NCI-H524 treated with DMSO at 0.1 percent for 48 hours (cell line): ENCODE measurements at regions not wholly inside any gene's neighbourhood (a gene's known extent, or its start where the extent isn't known, plus 50 kb on each side); places are given as distances from the start of the nearest gene placed in this dataset.

ENCODE experiments used
- DNase-seq: peaks from one replicate; lab custom pipeline; 2025; lab: John Stamatoyannopoulos, UW

DNA sequence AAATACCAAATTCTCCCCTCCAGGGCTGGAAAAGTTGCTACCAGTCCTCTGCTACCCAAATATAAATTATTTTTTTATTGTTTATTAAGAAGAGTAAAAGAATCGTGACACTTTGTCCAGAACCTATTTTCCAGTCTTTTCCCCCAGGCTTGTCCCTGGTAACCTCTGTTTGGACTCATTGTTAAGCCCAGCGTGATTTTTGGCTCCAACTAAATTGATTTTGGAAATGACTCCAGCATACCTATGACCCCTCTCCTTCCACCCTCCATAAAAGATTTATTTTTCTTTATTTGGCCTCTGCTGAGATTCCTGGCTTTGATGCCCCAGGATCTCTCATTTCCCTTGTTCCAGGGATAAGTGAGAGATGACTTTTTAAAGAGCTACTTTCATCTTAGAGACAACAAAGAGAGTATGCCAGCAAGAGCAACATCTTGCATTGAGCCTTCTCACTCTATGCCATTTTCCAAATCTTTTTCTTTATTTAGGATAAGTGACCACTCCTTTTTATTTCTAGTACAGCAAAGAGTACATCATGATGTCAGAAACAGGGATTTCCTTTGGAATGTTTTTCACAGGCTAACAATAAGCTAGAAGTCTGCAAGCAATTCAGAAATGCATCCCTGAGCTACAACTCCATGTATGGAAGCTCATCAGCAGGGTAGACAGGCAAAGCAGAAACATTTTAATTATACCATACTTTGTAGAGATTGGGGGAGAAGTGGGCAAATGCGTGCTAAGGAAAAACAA is 75.8 kb downstream of the DAD1 start:
- no peak for DNase-seq

DNA sequence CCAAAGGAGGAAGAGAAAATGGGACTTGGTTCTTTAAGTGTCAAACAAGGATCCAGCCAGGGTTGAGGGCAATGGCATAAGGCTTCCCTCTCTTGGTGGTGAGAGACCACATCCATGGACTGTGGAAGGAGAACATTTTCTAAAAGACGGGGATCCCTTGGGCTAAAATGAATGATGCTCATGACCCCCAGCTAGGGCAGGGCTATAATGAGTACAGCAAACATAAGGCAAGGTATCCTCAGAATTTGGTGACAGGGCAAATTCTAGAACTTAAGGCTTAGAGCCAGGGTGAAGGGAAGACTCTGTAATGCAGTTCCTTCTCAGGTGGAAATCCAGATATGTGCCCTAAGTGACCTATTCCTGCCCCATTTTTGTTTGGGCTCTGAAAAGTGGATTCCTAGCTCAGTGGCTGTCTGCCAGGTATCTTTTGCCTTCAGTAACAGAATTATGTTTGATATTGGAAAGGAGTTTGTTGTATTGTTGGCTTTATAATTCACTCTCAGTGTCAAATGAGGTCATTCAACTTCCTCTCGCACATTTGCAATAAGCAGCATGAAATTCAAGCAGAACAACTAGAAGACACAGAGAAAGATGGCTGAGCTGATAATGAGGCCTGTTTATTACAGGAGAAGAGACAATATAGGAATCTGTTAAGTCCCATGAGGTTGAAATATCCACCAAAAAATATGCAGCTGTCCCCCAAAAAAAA is 76.8 kb downstream of the DAD1 start:
- no peak for DNase-seq

DNA sequence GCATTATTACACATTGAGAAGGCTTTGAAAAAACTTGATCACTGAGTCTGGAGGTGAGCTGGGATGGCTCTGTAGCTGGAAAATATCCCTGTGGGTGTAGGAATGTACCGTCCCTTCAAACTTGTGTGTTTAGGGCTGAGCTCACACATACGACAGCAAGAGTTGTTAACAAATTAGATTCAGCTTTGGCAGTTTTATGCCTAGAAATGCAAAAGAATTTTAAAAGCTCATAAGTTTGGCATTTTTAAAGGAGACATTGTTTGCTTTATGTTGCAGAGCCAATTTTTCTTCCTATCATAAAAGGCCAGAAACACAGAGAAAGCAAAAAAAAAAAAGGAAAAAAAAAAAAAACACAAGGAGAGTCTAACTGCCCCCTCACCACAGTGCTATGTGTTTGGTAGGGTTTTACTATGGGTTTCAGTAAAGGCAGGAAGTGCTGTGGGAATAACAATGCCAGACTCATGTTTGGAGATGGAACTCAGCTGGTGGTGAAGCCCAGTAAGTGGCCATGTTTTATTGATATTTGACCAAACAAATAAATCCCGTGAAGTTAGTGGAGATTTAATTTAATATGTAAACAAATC is 78.4 kb downstream of the DAD1 start:
- no peak for DNase-seq

DNA sequence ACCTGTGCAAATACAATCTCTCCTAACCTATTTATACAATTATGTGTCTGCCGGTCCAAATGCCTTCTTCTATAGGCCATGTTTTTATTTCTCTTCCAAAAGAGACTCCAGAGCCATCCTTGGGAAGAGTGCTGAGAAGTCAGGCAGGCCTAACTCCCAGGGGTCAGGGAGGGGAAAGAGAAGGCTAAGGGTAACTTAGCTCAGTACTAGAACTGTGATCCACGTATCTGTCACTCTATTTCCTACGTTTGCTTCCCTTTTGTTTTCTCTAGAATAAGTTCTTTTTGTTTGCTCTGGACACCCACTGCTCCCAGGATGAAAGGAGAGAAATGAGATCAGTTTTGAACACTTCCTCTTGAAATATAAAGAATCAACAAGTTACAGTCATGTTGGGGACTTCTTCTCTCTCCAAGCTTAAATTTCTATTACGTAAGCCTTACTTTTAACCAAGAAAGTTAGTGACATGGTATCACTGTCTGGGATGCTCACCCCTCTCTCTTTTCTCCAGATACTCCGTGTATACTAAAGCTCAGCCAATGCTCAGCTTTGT is 79.2 kb downstream of the DAD1 start:
- no peak for DNase-seq

DNA sequence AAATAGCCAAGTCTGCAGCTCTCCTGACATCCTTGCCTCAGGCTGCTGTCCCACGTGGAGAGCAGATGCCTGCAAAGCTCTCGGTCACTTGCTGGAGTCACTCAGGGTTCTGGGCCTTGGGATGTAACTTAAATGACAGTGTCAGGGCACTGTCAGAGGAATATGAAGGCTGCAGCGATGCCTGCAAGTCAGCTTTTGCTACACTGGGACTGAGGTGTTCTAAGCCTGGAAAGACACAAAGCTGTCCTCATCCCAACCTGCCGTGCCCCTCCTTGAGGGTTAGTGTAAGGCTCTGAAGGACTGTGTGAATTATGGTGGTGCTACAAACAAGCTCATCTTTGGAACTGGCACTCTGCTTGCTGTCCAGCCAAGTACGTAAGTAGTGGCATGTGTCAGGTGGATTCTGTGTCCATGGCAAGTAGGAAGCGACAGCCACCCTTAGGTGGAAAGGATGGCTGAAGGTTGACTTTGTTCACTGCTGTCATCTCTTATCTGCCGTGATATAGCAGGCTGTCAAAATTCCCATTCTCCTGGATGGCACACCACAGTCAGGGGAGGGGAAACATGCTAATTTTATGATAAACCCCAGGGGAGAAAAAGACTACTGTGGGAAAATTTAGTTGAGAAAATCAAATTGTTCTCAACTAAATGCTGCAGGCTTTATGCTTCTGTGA is 79.9 kb downstream of the DAD1 start:
- DNase-seq, result no peak

DNA sequence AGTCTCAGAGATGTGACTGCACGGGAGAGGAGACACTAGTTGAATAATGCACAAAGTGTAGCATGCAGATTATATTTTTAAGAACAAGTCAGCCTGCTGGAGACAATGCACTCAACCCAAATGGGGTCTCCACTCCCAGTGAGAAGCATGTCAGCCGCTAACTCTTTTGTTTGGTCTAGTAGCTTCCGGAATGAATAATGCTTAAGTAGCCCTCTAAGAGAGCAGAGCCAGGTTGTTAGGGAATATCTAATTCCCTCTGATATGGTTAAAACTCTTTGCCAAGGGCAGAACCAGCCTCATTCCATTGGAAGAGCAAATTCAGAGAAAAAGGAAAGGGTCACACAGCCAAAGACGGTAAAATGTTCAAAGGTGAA is 80.4 kb downstream of the DAD1 start:
- DNase-seq, result no peak

DNA sequence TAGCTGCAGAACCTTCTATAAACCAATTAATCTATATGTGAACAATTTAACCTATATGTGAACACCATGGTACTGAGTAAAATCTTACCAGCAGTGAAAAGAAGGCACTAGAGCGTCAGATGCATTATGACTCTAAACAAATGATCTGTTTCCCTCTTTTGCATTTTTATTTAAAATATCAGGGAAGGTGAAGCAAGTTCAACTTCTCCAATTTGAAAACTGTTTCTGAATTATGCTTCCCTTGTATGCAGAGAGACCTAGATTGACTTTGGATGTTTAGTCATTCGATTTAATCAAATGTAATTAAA is 80.9 kb downstream of the DAD1 start:
- no peak for DNase-seq

DNA sequence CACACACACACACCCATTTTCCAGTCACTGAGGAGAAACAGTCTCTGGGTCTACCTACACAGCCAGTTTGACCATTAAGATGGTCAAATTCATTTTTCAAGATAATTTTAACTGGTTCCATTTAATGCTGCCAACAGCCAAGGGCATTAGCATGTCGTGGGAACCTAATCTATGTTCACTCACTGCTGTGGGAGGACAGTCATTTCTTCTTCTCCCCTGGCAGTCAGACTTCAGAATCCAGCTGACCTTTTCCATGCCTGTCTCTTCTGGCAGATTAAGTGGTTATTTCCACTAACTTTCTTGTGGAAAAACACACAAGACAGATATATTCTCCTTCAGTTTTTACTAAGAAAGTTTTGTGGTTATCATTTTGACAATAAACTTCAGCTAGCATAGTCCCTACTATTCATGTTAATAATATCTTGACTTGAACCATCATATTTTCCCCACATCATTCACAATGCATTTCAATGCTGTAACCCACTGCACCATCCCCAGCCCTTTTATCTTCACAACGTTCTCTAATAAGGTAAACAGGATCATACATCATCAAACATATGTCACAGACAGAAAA is 82.2 kb downstream of the DAD1 start:
- no peak for DNase-seq

DNA sequence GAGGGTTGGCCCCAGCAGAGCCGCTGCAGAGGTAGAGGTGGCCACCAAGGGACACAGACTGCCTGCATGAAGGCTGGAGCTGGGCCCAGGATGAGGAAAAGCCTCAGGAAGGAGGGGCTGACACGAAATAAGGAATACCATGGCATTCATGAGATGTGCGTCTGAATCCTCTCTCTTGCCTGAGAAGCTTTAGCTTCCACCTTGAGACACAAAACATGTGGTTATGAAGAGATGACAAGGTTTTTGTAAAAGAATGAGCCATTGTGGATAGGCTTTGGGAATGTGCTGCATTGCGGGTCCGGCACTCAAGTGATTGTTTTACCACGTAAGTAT is 82.7 kb downstream of the DAD1 start:
- no peak for DNase-seq

DNA sequence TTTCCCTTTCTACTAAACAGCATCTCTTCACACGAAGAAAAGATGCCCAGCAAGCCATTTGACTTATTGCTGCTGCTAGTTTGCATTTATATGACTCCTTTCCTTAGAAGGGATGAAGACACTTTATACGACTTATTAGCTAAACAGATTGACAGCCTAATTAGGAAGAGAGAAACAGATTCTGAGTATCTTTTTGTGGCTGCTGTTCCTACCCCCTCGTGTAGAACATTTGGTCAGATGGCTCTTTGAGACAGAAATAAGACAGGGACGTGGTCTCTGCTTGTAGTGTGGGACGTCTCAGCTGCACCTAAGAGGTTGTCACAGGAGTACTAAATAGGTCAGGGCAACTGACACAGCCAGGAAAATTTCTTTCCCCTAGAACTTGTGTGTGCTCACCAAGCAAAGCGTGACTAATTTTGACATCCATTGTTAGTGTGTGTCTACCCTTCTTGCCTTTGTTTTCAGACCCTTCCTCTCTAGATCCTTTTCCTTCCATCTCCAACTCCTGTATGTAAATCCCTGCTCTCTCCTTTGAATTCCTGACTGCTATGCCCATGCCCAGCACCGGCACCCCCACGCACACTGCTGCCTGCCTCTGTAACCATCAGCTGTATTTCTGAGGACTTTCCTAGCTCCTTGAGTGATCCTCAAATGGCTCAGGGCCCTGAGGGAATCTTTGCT is 83.2 kb downstream of the DAD1 start:
- peak; percentile 60 for DNase-seq

DNA sequence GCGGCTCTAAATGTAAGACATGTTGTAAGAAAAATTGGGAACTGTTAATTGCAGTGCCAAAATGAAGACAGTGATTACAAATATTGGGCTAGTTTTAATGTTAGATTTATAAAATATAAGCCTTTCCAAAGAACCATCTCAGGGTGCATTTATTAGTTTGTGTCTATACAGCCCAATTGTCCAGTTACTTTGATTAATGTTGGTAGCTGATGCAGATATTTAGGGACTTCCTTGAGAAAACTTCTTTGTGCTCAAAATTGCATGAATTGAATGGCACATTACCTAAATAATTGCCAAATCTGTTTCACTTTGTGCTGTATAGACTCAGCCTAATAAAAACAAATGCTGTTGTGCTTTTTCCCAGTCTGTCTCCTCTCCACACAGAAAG is 83.7 kb downstream of the DAD1 start:
- no peak for DNase-seq

DNA sequence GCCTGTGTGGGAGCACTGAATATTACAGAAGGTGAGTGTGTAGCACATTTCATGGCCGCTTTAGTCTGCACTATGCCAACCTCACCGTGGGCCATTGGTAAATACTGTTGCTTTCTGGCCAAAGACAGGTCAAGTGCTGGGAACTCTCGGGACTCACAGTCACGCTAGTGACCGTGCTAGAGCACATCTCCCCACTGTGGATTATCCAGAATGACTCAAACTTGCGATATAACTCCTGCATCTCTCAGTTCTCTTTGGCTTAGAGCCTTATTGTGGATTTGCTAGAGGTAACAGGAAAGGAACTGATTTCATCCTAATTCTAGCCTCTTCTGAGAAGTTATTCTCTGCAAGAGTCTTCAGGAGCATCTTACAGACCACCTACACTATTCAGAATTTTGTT is 86.5 kb downstream of the DAD1 start:
- no peak for DNase-seq

DNA sequence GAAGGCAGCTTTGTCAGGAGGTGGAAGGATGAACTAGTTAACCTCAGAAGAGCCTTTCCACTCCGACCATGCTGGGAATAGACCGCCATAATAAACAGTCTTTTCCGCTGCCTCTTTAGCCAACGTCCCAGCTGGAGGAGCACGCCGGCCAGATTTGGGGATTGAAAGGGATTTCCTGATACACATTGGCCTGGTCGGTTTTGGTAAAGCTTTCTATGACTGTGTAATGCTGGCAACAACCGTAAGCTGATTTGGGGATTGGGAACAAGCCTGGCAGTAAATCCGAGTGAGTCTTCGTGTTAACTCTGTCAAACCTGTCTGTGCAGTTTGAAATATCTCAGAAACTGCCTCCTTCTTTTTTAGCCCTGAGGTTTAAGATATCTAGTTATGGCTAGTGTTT is 87.0 kb downstream of the DAD1 start:
- DNase-seq, result no peak

DNA sequence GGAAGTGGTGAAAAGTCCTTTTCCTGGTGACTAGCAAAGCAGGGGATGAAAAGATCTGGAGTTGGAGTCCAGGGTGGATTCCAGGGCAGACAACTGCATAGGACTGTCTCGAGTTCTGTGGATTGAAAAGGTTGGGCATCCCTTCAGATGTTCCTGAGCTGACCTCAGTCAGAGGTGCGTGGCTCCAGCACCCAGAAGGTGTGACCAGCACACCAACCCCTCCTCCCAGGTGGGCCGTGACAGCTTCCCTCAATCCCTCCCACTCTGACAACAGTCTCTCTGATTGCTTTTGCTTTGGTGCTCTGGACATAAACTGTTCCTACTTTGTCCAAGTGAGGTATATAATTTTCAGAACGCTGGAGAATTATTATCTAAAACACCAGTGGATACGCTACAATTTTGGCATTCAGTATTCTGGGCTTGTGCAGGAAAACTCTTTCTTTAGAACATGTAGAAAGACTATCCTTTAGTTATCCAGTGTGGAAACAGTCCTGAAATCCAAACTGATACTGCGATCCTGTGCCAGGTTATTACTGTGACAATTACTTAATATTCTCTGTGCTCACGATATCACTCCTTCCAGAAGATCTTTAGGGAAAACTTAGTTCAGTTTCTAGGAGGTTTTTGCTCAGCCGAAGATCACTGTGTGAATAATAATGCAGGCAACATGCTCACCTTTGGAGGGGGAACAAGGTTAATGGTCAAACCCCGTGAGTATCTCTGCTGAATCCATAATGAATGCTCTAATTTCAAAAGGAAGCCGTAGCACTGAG is 87.9 kb downstream of the DAD1 start:
- DNase-seq, result no peak

DNA sequence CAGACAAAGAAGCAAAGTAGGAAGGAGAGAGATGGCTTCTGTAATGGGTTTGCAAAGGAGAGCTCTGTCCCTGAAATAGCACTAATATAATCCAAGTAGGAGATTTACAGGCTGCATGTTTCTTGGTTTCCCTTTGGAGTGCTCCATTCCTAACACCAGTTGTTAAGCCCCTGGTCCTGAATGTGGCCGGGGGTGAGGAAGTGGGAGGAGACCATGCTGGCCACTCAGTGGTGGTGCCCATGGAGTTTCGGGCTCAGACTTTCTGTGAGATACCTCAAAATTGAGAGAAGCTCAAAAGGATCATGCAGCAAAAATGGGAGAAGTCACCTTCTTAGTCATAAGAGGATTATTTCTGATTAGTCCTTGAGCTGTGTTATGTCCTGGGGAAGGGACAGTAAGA is 88.5 kb downstream of the DAD1 start:
- DNase-seq, result no peak

DNA sequence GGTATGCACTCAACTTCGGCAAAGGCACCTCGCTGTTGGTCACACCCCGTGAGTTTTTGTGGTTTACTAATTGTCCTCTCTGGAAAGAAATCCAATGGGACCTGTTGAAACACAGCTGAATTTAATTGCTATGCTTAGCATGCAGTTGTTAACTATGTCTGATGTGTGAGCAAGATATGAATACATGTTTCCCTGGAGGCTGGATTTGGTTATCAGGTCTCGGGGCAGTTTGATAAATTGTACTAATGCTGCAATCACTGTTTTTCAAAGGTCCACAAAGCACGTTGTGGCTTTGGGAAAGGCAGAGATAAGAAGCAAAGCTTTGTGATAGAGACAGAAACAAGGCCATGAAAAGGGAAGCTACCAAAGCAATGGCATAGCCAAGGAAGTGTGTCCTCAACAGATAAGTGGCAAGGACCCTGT is 91.3 kb downstream of the DAD1 start:
- no peak for DNase-seq

DNA sequence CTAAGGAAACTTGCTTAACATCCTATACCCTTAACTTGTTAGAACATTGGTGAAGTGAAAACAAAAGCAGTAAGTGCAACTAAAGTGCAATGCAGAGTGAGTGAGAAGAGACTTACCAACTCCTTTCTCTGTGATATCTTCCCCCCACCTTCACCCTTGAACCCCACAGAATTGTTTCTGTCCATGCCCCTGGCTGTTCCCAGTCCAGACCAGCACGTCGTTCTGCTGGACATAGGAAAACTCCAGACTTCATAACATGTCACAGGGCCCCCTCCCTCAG is 91.9 kb downstream of the DAD1 start:
- DNase-seq, result no peak

DNA sequence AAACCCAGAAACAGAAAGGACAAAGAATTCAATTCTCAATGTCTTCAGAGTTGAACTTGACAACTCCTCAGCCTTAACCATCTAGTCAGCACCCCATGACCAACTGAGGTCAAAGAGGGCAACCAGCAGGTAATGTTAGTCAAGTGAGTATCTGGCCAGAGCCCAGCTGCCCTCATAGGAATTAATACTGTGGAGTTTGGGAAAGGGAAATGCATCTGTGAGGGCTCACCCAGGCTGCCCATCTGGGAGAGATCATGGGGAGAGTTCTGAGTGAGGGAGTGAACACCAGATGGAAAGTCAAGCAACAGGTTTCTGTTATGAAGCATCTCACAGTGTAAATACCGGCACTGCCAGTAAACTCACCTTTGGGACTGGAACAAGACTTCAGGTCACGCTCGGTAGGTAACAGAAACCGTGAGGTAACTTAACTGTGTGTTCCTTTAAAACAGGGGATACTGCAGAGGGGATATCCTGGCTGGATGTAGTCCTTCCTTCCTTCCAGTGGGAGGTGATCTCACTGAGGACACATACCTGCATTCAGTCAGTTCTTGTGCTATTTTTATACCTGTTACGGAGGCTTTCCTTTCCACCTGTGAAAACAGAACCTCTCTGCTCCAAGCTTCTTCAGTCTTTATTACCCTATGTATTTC is 94.4 kb downstream of the DAD1 start:
- no peak for DNase-seq

DNA sequence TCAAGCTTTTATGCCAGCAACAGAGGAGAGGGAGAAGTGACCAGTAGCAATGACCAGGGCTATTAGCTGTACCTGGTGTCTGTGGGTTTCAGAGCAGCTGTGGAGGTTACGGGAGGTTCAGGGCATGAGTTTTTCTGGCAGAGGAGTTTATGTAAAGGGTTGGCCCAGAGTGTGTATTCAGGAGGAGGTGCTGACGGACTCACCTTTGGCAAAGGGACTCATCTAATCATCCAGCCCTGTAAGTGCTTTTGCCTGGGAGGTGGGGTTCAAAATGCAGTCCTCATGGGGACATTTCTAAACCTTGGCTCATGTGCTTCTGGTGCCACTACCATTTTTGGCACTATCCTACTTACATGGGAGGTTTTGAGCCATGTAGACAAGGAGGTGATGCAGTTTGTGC is 95.3 kb downstream of the DAD1 start:
- no peak for DNase-seq

DNA sequence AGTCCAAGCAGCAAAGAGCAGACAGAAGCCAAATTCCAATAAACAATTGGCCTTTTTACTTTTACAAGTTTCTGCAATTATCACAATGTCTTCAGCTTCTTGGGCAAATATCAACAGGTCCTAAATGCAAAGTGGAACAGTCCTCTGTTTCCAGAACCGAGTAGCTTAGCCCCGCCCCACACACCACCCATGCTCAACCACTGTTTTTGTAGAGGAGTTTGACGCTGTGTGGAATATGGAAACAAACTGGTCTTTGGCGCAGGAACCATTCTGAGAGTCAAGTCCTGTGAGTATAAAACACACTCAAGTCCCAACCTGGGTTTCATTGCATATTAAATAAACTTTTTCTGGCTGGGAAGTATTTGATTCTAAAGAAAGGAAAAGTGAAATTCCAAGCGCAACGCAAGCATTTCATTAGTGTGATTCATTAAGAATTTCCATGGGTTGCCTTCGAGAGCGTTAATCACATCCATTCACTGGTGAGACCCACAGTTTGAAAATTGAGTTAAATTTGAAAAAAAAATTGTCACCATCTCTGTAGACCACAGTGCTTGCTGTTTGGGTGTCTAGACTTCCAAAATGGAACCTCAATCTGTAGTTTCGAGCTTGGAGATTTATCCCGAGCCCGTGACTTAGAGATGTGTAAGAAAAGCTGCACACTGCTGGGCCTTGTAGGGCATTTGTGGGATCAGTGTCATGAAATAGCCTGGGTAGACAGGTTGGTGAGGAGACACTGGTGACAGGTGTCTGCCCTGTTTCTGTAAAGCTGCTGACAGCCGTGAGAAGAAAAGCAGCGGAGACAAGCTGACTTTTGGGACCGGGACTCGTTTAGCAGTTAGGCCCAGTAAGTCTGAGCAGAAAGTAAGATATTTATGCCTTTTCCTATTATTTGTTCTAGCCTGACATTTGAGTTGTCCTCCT is 96.1 kb downstream of the DAD1 start:
- DNase-seq, result no peak
